ENCODE measurements at regions not wholly inside any gene's neighbourhood (a gene's known extent, or its start where the extent isn't known, plus 50 kb on each side); places are given as distances from the start of the nearest gene placed in this dataset.
A peak's percentile ranks its signal among the peaks of the same experiment; 100 is the strongest.

DNA sequence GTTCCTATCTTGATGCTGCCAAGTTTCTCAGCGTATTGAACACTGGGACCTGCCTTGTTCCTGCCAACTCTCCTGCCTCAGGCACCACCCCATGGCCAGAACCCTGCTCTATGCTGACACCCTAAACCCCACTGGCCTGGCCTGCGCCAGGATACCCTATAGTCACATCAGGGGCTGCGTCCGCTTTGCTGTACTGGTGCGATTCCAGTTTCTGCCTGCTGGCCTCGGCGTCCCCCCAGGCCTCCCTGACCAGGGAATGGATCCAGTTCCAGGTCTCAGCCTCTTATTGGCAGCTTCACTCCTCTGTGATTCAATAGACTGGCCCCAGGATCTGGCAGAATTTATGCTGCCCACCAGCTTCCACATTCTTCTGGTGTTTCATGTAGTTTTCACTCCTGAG lies 55.0 kb downstream of the GPR6 start:
- DNase-seq = no peak
- WGBS, 3 donors = 93 to 98% (median 95%) methylated on average over 7 of the region's 7 CpGs
- no peak overlapping the region for H3K27ac ChIP-seq (ENCODE audit: low read depth in 1 of 3, low read length in 2 of 3)

GRCh38 chr6:110033749-110034666 lies 55.9 kb downstream of the GPR6 start:
- no peaks in the 10 kb centered on the region for H3K27me3 ChIP-seq (ENCODE audit: control insufficient read depth in 3 of 3, insufficient read depth in 3 of 3, low read length in 3 of 3)
- no peaks in the 10 kb centered on the region for H3K9me3 ChIP-seq (ENCODE audit: control insufficient read depth in 2 of 2, insufficient read depth in 1 of 2, low read depth in 1 of 2, low read length in 1 of 2)
- no peak overlapping the region for H3K27ac ChIP-seq (ENCODE audit: low read depth in 1 of 3, low read length in 2 of 3)
- no peak overlapping the region for H3K4me3 ChIP-seq (ENCODE audit: low read depth in 1 of 3, low read length in 3 of 3)
- 78 to 82% (median 79%) methylated on average over 10 of the region's 10 CpGs for WGBS, 3 donors
- FAIRE-seq (no peak), DNase-seq (no peak)
- H3K36me3 ChIP-seq (ENCODE audit: control insufficient read depth in 3 of 3, insufficient read depth in 2 of 3, low read depth in 1 of 3, low read length in 3 of 3) = no peaks in the 10 kb centered on the region
- H3K4me1 ChIP-seq (ENCODE audit: control insufficient read depth in 3 of 3, insufficient read depth in 2 of 3, low read depth in 1 of 3, low read length in 2 of 3) = no peaks in the 10 kb centered on the region

More for the DNA sequence above, 55.0 kb downstream of the GPR6 start:
- Histone ChIP-seq H3K4me3 (ENCODE audit: low read depth in 1 of 3, low read length in 3 of 3) (no peak overlapping the region), H3K9me3 (ENCODE audit: control insufficient read depth in 2 of 2, insufficient read depth in 1 of 2, low read depth in 1 of 2, low read length in 1 of 2) (no peaks in the 10 kb centered on the region), H3K36me3 (ENCODE audit: control insufficient read depth in 3 of 3, insufficient read depth in 2 of 3, low read depth in 1 of 3, low read length in 3 of 3) (no peaks in the 10 kb centered on the region), H3K27me3 (ENCODE audit: control insufficient read depth in 3 of 3, insufficient read depth in 3 of 3, low read length in 3 of 3) (no peaks in the 10 kb centered on the region), H3K4me1 (ENCODE audit: control insufficient read depth in 3 of 3, insufficient read depth in 2 of 3, low read depth in 1 of 3, low read length in 2 of 3) (no peaks in the 10 kb centered on the region)
- no peak for FAIRE-seq

GRCh38 chr6:110034667-110035036 lies 56.5 kb downstream of the GPR6 start:
- 65 to 73% (median 71%) methylated on average over 8 of the region's 8 CpGs for WGBS, 3 donors
- FAIRE-seq = no peak
- H3K4me3 ChIP-seq (ENCODE audit: low read depth in 1 of 3, low read length in 3 of 3) = no peak overlapping the region

GRCh38 chr6:110035321-110035720 lies 57.2 kb downstream of the GPR6 start:
- Histone ChIP-seq H3K4me3 (ENCODE audit: low read depth in 1 of 3, low read length in 3 of 3) (no peak overlapping the region), H3K36me3 (ENCODE audit: control insufficient read depth in 3 of 3, insufficient read depth in 2 of 3, low read depth in 1 of 3, low read length in 3 of 3) (no peaks in the 10 kb centered on the region), H3K9me3 (ENCODE audit: control insufficient read depth in 2 of 2, insufficient read depth in 1 of 2, low read depth in 1 of 2, low read length in 1 of 2) (no peaks in the 10 kb centered on the region), H3K27me3 (ENCODE audit: control insufficient read depth in 3 of 3, insufficient read depth in 3 of 3, low read length in 3 of 3) (no peaks in the 10 kb centered on the region), H3K4me1 (ENCODE audit: control insufficient read depth in 3 of 3, insufficient read depth in 2 of 3, low read depth in 1 of 3, low read length in 2 of 3) (no peaks in the 10 kb centered on the region), H3K27ac (ENCODE audit: low read depth in 1 of 3, low read length in 2 of 3) (no peak overlapping the region)
- FAIRE-seq = no peak
- DNase-seq = no peak
- 94 to 98% (median 94%) methylated on average over 5 of the region's 5 CpGs for WGBS, 3 donors

More at GRCh38 chr6:110034667-110035036, 56.5 kb downstream of the GPR6 start:
- DNase-seq = no peak
- Histone ChIP-seq H3K4me1 (ENCODE audit: control insufficient read depth in 3 of 3, insufficient read depth in 2 of 3, low read depth in 1 of 3, low read length in 2 of 3) (no peaks in the 10 kb centered on the region), H3K27me3 (ENCODE audit: control insufficient read depth in 3 of 3, insufficient read depth in 3 of 3, low read length in 3 of 3) (no peaks in the 10 kb centered on the region), H3K9me3 (ENCODE audit: control insufficient read depth in 2 of 2, insufficient read depth in 1 of 2, low read depth in 1 of 2, low read length in 1 of 2) (no peaks in the 10 kb centered on the region), H3K27ac (ENCODE audit: low read depth in 1 of 3, low read length in 2 of 3) (no peak overlapping the region), H3K36me3 (ENCODE audit: control insufficient read depth in 3 of 3, insufficient read depth in 2 of 3, low read depth in 1 of 3, low read length in 3 of 3) (no peaks in the 10 kb centered on the region)

- H3K27me3 ChIP-seq (ENCODE audit: control insufficient read depth in 3 of 3, insufficient read depth in 3 of 3, low read length in 3 of 3) = no peaks in the 10 kb centered on the region
- FAIRE-seq (no peak), DNase-seq (no peak)
- H3K4me3 ChIP-seq (ENCODE audit: low read depth in 1 of 3, low read length in 3 of 3) = no peak overlapping the region
- WGBS, 3 donors = 87 to 90% (median 90%) methylated on average over 11 of the region's 11 CpGs
- H3K36me3 ChIP-seq (ENCODE audit: control insufficient read depth in 3 of 3, insufficient read depth in 2 of 3, low read depth in 1 of 3, low read length in 3 of 3) = no peaks in the 10 kb centered on the region
- H3K27ac ChIP-seq (ENCODE audit: low read depth in 1 of 3, low read length in 2 of 3) = no peak overlapping the region
- H3K9me3 ChIP-seq (ENCODE audit: control insufficient read depth in 2 of 2, insufficient read depth in 1 of 2, low read depth in 1 of 2, low read length in 1 of 2) = no peaks in the 10 kb centered on the region
- H3K4me1 ChIP-seq (ENCODE audit: control insufficient read depth in 3 of 3, insufficient read depth in 2 of 3, low read depth in 1 of 3, low read length in 2 of 3) = no peaks in the 10 kb centered on the region
Measured at GRCh38 chr6:110036408-110037302, 58.5 kb downstream of the GPR6 start.

GRCh38 chr6:110037726-110038295 lies 59.7 kb downstream of the GPR6 start:
- WGBS, 3 donors = 87 to 94% (median 92%) methylated on average over 9 of the region's 9 CpGs
- Histone ChIP-seq H3K27ac (ENCODE audit: low read depth in 1 of 3, low read length in 2 of 3) (no peak overlapping the region), H3K9me3 (ENCODE audit: control insufficient read depth in 2 of 2, insufficient read depth in 1 of 2, low read depth in 1 of 2, low read length in 1 of 2) (no peaks in the 10 kb centered on the region), H3K4me1 (ENCODE audit: control insufficient read depth in 3 of 3, insufficient read depth in 2 of 3, low read depth in 1 of 3, low read length in 2 of 3) (no peaks in the 10 kb centered on the region), H3K36me3 (ENCODE audit: control insufficient read depth in 3 of 3, insufficient read depth in 2 of 3, low read depth in 1 of 3, low read length in 3 of 3) (no peaks in the 10 kb centered on the region), H3K4me3 (ENCODE audit: low read depth in 1 of 3, low read length in 3 of 3) (no peak overlapping the region), H3K27me3 (ENCODE audit: control insufficient read depth in 3 of 3, insufficient read depth in 3 of 3, low read length in 3 of 3) (no peaks in the 10 kb centered on the region)
- FAIRE-seq = no peak
- DNase-seq = no peak

- no peaks in the 10 kb centered on the region for H3K9me3 ChIP-seq (ENCODE audit: control insufficient read depth in 2 of 2, insufficient read depth in 1 of 2, low read depth in 1 of 2, low read length in 1 of 2)
- no peaks in the 10 kb centered on the region for H3K27me3 ChIP-seq (ENCODE audit: control insufficient read depth in 3 of 3, insufficient read depth in 3 of 3, low read length in 3 of 3)
- 4 to 13% (median 10%) methylated on average over 7 of the region's 7 CpGs for WGBS, 3 donors
- DNase-seq = peak; percentile 94 to 95
- H3K4me3 ChIP-seq (ENCODE audit: low read depth in 1 of 3, low read length in 3 of 3) = peak overlapping the region in 2 of 3 donors; percentile 7 to 34
- FAIRE-seq = no peak
- no peaks in the 10 kb centered on the region for H3K4me1 ChIP-seq (ENCODE audit: control insufficient read depth in 3 of 3, insufficient read depth in 2 of 3, low read depth in 1 of 3, low read length in 2 of 3)
- H3K27ac ChIP-seq (ENCODE audit: low read depth in 1 of 3, low read length in 2 of 3) = peak overlapping the region in 1 of 3 donors; percentile 11
- no peaks in the 10 kb centered on the region for H3K36me3 ChIP-seq (ENCODE audit: control insufficient read depth in 3 of 3, insufficient read depth in 2 of 3, low read depth in 1 of 3, low read length in 3 of 3)
Measured at GRCh38 chr6:110039364-110039980, 61.4 kb downstream of the GPR6 start.

- WGBS, 3 donors = 14 to 17% (median 14%) methylated on average over 15 of the region's 15 CpGs
- FAIRE-seq (no peak), DNase-seq (peak; percentile 48 to 59)
- H3K27me3 ChIP-seq (ENCODE audit: control insufficient read depth in 3 of 3, insufficient read depth in 3 of 3, low read length in 3 of 3) = no peaks in the 10 kb centered on the region
- H3K4me3 ChIP-seq (ENCODE audit: low read depth in 1 of 3, low read length in 3 of 3) = peak overlapping the region in 2 of 3 donors; percentile 7 to 34
- H3K36me3 ChIP-seq (ENCODE audit: control insufficient read depth in 3 of 3, insufficient read depth in 2 of 3, low read depth in 1 of 3, low read length in 3 of 3) = no peaks in the 10 kb centered on the region
- H3K4me1 ChIP-seq (ENCODE audit: control insufficient read depth in 3 of 3, insufficient read depth in 2 of 3, low read depth in 1 of 3, low read length in 2 of 3) = no peaks in the 10 kb centered on the region
- peak overlapping the region in 1 of 3 donors; percentile 11 for H3K27ac ChIP-seq (ENCODE audit: low read depth in 1 of 3, low read length in 2 of 3)
- no peaks in the 10 kb centered on the region for H3K9me3 ChIP-seq (ENCODE audit: control insufficient read depth in 2 of 2, insufficient read depth in 1 of 2, low read depth in 1 of 2, low read length in 1 of 2)
Measured at GRCh38 chr6:110039981-110040383, 61.9 kb downstream of the GPR6 start.
